Skin epidermis (tissue), 12 donors: ENCODE measurements at regions not wholly inside any gene's neighbourhood (a gene's known extent, or its start where the extent isn't known, plus 50 kb on each side); places are given as distances from the start of the nearest gene placed in this dataset.

ENCODE experiments used
- H3K27ac ChIP-seq, 21 experiments: fragments of 200-600 bp; sonication (generic) in 11 of 21; one replicate each; pipeline ENCODE4 v1.5.0; 2020; ENCODE audit warnings: mild to moderate bottlenecking in 3 of 21, inconsistent platforms in 2 of 21, moderate library complexity in 2 of 21
- H3K4me3 ChIP-seq, 7 experiments: fragments of 200-600 bp; sonication (generic) in 2 of 7; one replicate each; pipeline ENCODE4 v1.5.0; 2020; ENCODE audit warnings: inconsistent platforms in 2 of 7, mild to moderate bottlenecking in 2 of 7, moderate library complexity in 1 of 7

DNA sequence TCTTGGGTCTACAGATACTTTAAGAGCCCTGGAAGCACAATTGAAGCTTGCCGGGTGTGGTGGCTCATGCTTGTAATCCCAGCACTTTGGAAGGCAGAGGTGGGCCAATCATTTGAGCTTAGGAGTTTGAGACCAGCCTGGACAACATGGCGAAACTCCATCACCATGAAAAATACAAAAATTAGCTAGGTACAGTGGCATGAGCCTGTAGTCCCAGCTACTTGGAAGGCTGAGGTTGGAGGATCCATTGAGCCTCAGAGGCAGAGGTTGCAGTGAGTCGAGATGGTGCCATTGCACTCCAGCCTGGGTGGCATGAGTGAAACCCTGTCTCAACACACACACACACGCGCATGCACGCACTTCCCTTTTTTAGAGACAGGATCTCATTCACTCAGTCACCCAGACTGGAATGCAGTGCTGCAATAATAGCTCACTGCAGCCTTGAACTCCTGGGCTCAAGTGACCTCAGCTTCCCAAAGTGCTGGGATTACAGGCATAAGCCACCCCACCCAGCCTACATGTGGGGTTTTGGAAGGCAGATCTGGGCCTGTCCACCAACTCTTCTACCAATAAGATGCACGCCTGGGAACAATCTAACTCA lies 182.5 kb upstream of the JARID2 start:
- H3K4me3 ChIP-seq, result no peak overlapping the region
- H3K27ac ChIP-seq, result peak overlapping the region in 7 of 21 experiments; percentile 47 to 68 (median 59)

DNA sequence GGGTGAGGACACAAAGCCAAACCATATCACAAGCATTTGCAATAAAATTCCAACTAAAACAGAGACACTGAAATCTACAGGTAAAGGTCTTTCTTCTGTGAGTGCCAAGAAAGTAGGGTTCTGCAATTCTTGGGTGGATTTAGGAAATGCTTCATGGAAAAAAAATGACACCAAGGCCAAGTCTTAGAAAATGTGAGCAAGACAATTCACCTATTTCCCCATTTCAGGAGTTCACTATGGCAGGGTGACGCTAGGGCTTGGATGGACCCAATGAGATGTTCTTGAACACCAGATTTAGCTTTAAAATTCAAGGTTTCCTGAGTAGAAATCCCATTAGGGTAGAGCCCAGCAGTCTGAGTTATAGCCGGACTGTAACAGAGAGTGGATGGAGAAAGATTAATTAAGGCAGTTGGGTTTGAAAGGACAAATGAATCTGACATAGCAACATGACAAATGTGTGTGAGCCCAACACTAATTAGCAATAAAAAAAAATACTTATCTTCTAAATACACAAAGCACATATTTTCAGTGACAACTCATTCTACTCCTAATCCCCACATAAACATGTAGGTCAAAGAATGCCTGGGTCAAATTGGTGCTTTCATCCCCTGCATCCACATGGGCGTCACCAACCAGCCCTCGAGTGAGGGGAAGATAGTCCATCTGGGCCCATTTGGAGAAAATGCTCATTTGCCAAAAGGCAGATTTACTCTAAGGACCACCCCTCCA lies 180.4 kb upstream of the JARID2 start:
- H3K27ac ChIP-seq, result peak overlapping the region in 9 of 21 experiments; percentile 4 to 87 (median 83)
- no peak overlapping the region for H3K4me3 ChIP-seq

DNA sequence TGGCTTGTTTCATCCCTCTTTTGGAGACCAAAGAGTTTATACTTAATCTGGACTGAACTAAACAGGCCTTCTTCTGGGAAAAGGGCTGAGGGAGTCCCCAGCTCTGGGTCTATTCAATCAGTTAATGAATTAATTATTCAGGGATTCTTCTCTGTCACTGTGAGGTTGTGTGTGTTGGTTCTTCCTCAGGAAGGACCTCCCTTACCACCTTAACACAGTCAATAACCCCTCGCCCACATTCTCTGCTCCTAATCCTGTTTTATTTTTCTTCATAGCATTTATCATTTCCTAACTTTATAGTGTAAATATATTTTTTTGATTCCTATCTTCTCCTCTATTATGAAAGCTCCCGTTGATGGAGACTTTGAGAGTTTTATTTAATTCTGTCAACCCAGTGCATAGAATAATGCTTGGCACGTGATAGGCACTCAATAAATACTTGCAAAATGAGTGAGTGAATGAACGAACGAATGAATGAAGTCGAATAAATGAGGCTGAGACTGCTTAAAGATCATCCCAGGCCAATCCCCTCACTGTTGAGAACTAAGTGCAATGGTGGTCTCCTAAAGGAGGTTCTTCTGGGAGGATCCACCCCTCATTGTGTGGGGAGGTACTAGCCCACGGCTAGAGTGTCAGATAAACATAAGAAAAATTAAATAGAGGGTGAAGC lies 179.6 kb upstream of the JARID2 start:
- Histone ChIP-seq H3K27ac (peak overlapping the region in 19 of 21 experiments; percentile 9 to 87 (median 69)), H3K4me3 (no peak overlapping the region)

DNA sequence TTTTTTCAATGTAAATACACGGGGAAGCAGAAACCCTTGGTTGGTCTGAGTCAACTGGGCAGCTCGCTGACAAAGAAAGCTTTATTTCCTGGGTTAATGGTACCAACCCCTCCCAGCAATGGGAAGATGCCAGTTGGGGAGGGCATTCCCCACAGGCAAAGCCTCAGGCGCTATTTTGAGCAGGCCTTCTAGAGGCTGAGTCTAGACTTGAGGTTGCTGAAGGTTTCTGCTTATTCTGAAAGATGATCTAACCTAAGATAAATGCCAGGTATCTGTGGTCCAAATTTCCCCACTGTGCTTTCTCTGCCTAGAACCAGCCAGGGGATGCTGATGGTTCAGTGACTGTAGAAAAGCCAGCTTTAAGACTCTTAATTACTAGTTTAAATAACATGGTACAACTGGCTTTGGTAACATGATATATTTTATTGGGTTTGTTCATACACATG lies 172.5 kb upstream of the JARID2 start:
- H3K4me3 ChIP-seq, result no peak overlapping the region
- no peak overlapping the region for H3K27ac ChIP-seq

DNA sequence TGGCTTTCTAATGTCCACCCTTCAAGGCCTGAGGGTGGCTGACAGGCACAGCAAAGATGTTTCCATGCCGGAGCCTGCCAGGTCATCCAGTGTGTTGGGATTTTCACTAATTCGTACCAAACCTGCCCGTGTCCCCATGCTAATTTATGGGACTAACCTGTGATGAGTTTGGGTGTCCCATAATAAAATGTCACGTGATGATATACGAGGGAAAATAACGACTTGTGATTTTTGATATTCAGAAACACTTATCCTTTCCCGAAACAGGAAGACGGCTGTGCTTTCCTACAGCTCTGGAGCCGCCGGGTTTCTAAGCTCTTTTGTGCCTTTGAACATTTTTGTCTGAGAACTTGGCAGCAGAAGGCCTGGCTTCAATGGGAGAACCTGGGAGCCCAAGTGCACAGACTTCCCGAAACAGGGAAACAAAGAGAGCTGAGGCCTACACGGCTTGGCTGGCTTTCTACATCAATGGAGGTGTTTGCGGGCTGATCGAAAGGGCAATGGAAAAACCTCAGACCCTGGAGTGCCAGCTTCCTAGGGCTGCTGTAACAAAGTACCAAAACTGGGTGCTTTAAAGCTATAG lies 171.9 kb upstream of the JARID2 start:
- H3K4me3 ChIP-seq, result no peak overlapping the region
- H3K27ac ChIP-seq, result no peak overlapping the region

DNA sequence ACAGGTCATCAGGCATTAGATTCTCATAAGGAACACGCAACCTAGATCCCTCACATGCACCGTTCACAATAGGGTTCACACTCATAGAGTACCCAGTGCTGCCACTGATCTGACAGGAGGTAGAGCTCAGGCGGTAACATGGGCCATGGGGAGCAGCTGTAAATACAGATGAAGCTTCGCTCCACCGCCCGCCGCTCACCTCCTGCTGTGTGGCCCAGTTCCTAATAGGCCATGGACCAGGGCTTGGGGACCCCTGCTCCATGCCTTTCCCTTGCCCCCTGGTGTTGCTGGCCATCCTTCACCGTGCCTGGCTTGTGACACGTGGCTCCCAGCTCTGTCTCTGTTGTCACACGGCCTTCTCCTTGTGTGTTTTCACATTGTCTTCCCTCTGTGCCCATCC lies 171.1 kb upstream of the JARID2 start:
- H3K4me3 ChIP-seq, result no peak overlapping the region

DNA sequence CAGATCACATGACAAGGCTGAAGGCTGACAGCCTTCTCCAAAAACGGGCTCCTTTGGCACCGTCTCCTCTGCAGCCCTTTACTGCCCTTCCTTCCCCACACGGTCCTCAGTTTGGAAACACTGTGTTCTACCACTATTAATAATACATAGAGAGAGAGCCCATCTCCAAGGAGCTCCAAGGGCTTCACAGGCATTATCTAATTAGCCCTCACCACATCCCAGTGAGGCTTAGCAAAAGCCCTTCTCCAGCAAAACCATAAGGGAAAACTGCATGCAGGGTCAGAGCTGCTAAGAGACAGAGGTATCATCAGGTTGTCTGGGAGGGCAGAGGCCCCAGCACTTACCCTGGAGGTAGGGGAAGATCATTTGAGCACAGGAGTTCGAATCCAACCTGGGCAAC lies 169.3 kb upstream of the JARID2 start:
- Histone ChIP-seq H3K4me3 (no peak overlapping the region), H3K27ac (peak overlapping the region in 5 of 21 experiments; percentile 39 to 65 (median 60))

More for the DNA sequence above, 171.1 kb upstream of the JARID2 start:
- H3K27ac ChIP-seq, result peak overlapping the region in 1 of 21 experiments; percentile 65

DNA sequence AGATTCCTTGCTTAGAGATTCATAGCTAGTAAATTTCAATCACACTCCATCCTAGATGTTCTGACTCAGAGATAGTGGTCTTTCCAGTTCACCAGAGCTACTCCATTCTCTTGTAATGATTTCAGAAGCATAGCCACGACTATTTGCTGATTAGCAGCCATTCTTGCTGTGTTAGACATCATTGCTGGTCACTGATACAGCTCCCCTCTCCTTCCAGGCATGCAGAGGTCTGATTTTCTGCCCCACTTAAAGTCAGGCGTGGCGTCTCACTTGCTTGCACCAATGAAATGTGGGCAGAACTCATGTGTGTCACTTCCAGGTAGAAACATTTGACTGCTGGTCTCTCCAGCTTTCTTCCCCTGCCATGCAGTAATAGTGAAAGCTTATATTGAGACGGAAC lies 168.9 kb upstream of the JARID2 start:
- no peak overlapping the region for H3K4me3 ChIP-seq
- peak overlapping the region in 1 of 21 experiments; percentile 65 for H3K27ac ChIP-seq

DNA sequence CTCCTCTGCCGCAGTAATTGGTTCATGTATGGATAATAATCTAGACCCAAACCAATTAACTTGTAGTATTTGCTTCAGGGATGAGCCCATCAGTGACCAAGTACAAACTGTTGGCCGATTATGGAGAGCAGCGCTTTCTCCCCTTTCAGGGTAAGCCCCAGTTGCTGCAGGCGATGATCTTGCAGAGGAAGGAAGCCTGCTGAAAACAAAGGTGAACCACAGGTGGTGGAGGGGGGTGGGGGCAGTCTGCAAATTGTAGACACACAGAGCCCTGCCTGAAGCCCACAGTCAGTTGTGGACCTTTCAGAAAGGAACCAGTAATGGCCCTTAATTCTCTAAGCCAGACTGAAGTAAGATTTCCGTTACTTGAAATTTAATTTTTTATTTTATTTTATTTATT lies 167.9 kb upstream of the JARID2 start:
- Histone ChIP-seq H3K27ac (no peak overlapping the region), H3K4me3 (no peak overlapping the region)

DNA sequence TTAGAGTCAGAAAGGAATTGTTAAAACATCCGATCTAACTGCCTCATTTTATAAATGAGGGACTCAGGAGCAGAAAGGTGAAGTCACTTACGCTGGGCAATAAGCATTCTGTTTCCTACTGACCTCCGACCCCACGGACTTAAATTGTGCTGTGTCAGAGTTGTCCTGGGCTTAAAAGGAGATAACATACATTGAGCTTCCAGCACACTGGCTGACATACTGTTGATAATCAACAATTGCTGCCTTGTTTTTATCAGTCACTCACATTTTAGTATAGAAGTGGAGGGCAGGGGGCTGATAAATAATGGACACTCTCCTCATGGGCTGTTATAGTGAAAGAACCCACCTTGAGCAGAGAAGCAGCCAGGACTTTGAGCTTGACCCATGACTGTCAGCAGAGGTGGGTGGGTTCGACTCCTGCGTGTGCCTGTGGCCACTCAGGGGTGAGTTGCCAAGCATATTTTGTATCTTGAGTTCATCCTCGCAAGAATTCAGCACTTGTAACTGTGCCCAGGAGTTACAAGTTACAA lies 166.5 kb upstream of the JARID2 start:
- no peak overlapping the region for H3K4me3 ChIP-seq
- no peak overlapping the region for H3K27ac ChIP-seq

DNA sequence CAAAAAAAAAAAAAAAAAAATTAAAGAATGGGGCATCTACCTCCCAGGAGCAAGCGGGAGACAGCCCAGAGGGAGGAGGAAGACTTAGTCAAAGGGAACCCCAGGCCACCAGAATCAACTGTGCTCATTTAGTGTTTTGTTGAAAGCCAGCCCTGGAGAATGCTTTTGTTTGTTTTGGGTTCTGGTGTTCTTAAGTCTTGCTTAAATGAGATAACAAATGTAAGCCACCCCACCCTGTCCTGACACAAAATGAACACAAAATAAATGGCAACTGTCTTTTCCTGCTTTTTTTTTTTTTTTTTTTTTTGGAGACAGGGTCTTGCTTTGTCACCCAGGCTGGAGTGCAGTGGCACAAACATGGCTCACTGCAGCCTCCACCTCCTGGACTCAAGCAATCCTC lies 165.0 kb upstream of the JARID2 start:
- H3K27ac ChIP-seq, result no peak overlapping the region
- no peak overlapping the region for H3K4me3 ChIP-seq

DNA sequence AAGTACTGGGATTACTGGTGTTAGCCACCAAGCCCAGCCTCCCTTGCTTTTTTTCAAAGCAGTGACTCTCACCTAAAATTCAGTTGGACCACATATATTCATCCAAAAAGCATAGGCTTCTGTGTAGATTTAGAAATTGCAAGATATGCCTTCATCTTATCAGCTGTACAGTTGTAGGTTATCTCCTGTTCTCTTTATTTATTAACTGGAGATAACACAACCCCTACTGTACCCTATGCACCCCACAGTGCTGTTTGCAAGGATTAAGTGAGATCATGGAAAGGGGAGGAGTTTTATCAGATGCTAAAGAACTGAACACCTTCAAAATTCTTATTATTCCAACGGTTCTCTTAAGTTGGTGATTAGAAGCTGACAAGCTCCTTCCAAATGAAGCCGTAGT lies 164.4 kb upstream of the JARID2 start:
- Histone ChIP-seq H3K4me3 (no peak overlapping the region), H3K27ac (no peak overlapping the region)

DNA sequence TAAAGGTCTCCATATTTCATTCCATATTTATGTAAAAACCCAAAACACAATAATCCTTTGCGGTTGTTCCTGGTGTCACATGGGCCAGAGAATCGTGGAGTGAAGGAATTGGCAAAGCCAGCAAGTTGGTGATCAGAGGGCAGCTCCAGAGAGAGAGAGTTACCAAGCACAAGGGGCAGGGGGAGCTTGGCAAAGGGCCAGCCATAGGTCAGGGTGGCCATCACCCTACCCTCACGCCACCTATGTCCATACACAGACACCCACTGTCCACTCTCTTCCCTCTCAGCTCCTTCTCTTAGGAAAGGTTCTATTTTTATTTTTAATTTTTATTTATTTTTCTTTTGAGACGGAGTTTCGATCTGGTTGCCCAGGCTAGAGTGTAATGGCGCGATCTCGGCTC lies 163.2 kb upstream of the JARID2 start:
- Histone ChIP-seq H3K4me3 (no peak overlapping the region), H3K27ac (no peak overlapping the region)

DNA sequence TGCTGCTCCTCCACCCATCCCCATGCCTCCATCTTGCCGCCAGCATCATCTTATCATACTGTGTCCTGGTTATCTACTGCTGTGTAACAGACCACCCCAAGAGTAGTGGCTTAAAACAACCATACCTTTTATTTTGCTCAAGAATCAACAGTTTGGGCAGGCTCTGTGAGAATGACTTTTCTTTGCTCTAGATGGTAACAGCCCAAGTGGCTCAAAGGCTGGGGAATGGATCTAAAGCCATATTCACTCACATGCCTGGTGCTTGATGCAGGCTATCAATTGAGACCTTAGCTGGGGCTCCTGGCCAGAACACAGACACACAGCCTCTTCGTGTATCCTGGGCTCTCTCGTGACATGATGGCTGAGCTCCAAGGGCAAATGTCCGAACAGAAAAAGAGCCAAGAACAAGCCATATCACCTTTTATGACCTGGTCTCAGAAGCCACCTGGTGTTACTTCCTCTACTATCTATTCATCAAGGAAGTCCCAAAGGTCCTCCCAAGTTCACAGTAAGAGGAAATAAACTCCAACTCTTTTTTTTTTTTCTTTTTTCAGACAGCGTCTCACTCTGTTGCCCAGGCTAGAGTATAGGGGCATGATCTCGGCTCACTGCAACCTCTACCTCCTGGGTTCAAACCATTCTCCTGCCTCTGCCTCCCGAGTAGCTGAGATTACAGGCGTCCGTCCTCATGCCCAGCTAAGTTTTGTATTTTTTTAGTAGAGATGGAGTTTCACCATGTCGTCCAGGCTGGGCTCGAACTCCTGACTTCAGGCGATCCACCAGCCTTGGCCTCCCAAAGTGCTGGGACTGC lies 159.3 kb upstream of the JARID2 start:
- Histone ChIP-seq H3K4me3 (no peak overlapping the region), H3K27ac (no peak overlapping the region)

DNA sequence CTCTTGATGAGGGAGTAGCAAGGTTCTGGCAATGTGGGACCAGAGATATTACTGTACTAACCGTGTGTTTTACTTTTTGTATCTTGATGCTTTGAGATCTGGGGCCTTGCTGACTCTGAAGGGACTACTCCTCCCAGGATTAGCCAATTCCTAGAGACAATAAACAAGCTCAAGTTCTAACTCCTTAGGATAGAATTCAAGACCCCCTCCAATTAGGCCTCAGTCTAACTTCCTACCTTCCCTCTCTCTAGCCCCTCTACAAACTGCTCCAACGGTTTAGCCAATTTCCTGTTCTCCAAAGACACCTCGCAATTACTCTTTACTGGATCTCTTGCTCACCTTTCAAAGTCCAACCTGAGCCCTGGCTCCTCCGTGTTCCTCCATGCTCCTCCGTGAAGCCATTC lies 158.7 kb upstream of the JARID2 start:
- H3K4me3 ChIP-seq, result no peak overlapping the region
- H3K27ac ChIP-seq, result no peak overlapping the region

DNA sequence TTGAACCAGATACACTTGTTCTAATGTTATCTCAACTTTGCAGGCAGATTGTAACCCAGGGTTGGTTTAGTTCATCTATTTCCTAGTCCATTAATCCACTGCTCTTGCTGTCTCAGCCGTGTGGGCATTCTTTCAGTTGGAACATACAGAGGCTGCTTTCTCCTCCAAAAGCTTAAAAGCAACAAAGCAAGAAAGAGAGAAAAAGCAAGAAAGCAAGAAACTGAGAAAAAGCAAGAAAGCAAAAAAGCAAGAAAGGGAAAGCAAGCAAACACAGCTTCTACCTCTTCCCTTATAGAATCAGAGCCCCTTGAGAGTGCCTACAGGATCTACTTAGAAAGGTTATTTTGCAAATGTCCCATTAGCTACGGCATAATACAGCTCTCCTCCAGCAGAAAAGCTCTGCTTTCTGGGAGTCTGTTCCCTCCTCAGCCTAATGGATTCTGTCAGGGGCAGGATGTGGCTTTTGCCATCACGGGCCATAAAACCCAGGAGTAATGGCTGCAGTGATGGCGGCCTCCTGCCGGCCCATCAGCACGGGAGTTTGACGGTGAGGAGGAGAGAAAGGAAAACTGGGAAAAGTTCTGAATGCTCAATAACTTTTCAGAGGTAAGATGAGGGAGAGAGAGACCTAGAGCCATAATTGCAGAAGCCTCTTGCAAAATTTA lies 156.8 kb upstream of the JARID2 start:
- no peak overlapping the region for H3K4me3 ChIP-seq
- peak overlapping the region in 18 of 21 experiments; percentile 11 to 80 (median 68) for H3K27ac ChIP-seq

DNA sequence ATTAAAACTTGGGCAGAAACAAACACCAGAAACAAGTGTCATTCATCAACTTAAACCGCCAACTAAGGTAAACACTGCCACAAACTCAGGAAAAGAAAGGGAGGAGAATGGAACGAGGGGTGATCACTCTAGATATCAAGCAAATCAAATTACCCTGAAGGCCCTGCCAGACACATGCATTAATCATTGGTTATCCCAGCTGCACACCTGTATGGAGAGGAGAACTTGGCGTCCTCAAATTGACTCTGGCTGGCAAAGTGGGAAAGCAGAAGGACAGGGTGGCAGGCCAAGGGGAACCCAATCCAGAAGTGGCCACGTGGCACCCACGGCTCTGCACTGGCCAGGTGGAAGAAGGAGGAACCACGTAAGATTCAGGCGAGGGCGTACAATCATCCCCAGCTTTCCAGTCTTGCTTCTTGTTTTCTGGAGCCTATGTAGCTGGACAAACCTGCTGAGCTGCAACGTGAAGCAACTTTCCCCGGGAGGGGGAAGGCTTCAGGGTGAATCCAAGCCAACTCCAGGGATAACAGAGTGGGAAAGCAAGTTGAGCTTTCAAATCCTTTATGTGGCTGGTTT lies 156.2 kb upstream of the JARID2 start:
- no peak overlapping the region for H3K4me3 ChIP-seq
- H3K27ac ChIP-seq, result peak overlapping the region in 20 of 21 experiments; percentile 5 to 80 (median 68)

DNA sequence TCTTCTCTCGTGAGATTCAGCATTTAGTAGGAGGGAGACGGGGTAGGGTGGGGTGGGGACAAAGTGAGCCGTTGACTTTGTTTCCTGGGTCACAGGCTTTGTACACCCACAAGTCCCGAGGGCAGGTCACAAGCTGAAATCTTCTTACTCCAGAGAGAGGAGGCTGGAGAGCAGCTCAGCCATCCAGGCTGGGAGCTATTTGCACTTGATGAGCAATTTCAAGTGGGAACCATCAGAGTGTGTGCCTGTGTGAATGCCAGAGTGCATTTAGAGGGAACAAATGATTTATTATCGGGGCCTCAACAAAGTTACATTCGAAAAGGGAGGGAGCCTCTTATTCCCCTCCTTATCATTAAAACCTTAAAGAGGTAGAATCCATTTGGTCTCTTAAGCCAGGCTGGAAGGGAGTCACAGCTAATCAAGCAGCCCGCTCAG lies 155.7 kb upstream of the JARID2 start:
- Histone ChIP-seq H3K27ac (peak overlapping the region in 20 of 21 experiments; percentile 5 to 80 (median 65)), H3K4me3 (no peak overlapping the region)
